SHP77 treated with DMSO at 0.1 percent for 48 hours (cell line): ENCODE measurements at regions not wholly inside any gene's neighbourhood (a gene's known extent, or its start where the extent isn't known, plus 50 kb on each side); places are given as distances from the start of the nearest gene placed in this dataset.
A peak's percentile ranks its signal among the peaks of the same experiment; 100 is the strongest.
"Not testable (repeated sequence)": the region's sequence is repeated elsewhere in the genome, so short reads cannot be mapped to it uniquely, and the experiment has no call there.

ENCODE experiments used
- DNase-seq: peaks from one replicate; lab custom pipeline; 2025; lab: John Stamatoyannopoulos, UW

- no peak for DNase-seq
Observed at GRCh38 chr3:73228959-73229358, 167.5 kb downstream of the EBLN2 start.

GRCh38 chr3:73234354-73235014 lies 173.0 kb downstream of the EBLN2 start:
- no peak for DNase-seq

GRCh38 chr3:73235768-73236167 lies 174.3 kb downstream of the EBLN2 start:
- DNase-seq, result no peak

- no peak for DNase-seq
Observed at GRCh38 chr3:73236867-73237266, 175.4 kb downstream of the EBLN2 start.

GRCh38 chr3:73243740-73244139 lies 182.3 kb downstream of the EBLN2 start:
- DNase-seq, result no peak

- no peak for DNase-seq
Observed at GRCh38 chr3:73245459-73245858, 184.0 kb downstream of the EBLN2 start.

GRCh38 chr3:73249047-73249446 lies 187.6 kb downstream of the EBLN2 start:
- no peak for DNase-seq

- no peak for DNase-seq
Observed at GRCh38 chr3:73254062-73254461, 192.6 kb downstream of the EBLN2 start.

- peak; percentile 42 for DNase-seq
Observed at GRCh38 chr3:73255609-73256029, 194.2 kb downstream of the EBLN2 start.

GRCh38 chr3:73257186-73257585 lies 195.7 kb downstream of the EBLN2 start:
- DNase-seq, result no peak

- no peak for DNase-seq
Observed at GRCh38 chr3:73258057-73258456, 196.6 kb downstream of the EBLN2 start.

- no peak for DNase-seq
Observed at GRCh38 chr3:73259291-73259690, 197.8 kb downstream of the EBLN2 start.

- no peak for DNase-seq
Observed at GRCh38 chr3:73259856-73260255, 198.4 kb downstream of the EBLN2 start.

- not testable (repeated sequence) for DNase-seq
Observed at GRCh38 chr3:73266558-73266957, 205.1 kb downstream of the EBLN2 start.

GRCh38 chr3:73269126-73269525 lies 207.7 kb downstream of the EBLN2 start:
- DNase-seq, result not testable (repeated sequence)

- peak; percentile 31 for DNase-seq
Observed at GRCh38 chr3:73270839-73271483, 209.5 kb downstream of the EBLN2 start.

GRCh38 chr3:73273341-73273740 lies 211.9 kb downstream of the EBLN2 start:
- DNase-seq, result no peak

- no peak for DNase-seq
Observed at GRCh38 chr3:73280746-73281145, 219.3 kb downstream of the EBLN2 start.

- DNase-seq, result no peak
Observed at GRCh38 chr3:73284472-73284871, 223.0 kb downstream of the EBLN2 start.

- no peak for DNase-seq
Observed at GRCh38 chr3:73291541-73291940, 230.1 kb downstream of the EBLN2 start.

- no peak for DNase-seq
Observed at GRCh38 chr3:73292220-73292619, 230.8 kb downstream of the EBLN2 start.

GRCh38 chr3:73294537-73294936 lies 233.1 kb downstream of the EBLN2 start:
- no peak for DNase-seq

- no peak for DNase-seq
Observed at GRCh38 chr3:73295876-73296635, 234.6 kb downstream of the EBLN2 start.
